ENCODE measurements at regions not wholly inside any gene's neighbourhood (a gene's known extent, or its start where the extent isn't known, plus 50 kb on each side); places are given as distances from the start of the nearest gene placed in this dataset.

DNA sequence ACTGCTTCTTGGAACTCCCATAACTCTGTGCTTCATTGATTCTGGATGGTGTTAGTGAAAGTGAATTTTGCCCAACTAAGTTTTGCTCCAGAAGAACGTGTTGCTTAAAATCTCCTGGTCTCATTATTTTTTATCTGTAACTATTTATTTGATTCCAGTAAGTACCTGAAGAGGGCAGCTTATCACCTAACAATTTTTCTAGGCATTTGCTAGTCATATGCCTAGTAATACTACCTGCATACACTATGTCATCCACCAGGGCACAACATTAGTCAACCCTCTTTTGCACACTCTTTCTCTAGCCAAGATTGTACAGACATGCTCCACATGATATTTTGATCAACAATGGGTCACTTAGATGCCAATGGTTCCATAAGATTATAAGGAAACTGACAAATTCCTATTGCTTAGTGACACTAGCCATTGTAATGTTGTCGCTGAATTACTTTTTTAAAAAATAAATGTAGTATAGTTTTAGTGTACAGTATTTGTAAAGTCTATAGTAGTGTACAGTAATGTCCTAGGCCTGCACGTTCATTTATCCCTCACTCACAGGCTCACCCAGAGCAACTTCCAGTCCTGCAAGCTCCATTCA lies 499.9 kb upstream of the AADAT start:
- TF ChIP-seq CTCF (IDR thresholded peaks at IDR 0.05): peak in 1 of 4 experiments; percentile 9
- TF ChIP-seq POLR2AphosphoS5 (IDR thresholded peaks at IDR 0.05): no peak
- Histone ChIP-seq H3K27me3 (no peaks in the 10 kb centered on the region), H3K36me3 (no peaks in the 10 kb centered on the region), H3K27ac (no peak overlapping the region), H3K9me3 (no peaks in the 10 kb centered on the region), H3K4me1 (no peaks in the 10 kb centered on the region), H3K4me3 (no peak overlapping the region)
- ATAC-seq: no peak
- WGBS, 2 donors (ENCODE audit: low coverage in 1 of 2): 65 to 70% methylated on average over 3 of the region's 3 CpGs

GRCh38 chr4:170581969-170582368 lies 492.2 kb upstream of the AADAT start:
- no peak overlapping the region for H3K27ac ChIP-seq
- ATAC-seq: no peak
- TF ChIP-seq POLR2A (IDR thresholded peaks at IDR 0.05) (no peak), EP300 (IDR thresholded peaks at IDR 0.05) (no peak), CTCF (IDR thresholded peaks at IDR 0.05) (no peak), POLR2AphosphoS5 (IDR thresholded peaks at IDR 0.05) (no peak)
- no peaks in the 10 kb centered on the region for H3K4me1 ChIP-seq
- no peaks in the 10 kb centered on the region for H3K27me3 ChIP-seq
- H3K4me3 ChIP-seq: no peak overlapping the region
- 76 to 96% methylated on average over 3 to 5 of the region's 5 CpGs for WGBS, 2 donors (ENCODE audit: low coverage in 1 of 2)
- H3K9me3 ChIP-seq: peaks cover 0 to 10% (median 0%) of the 10 kb centered on the region in 3 donors
- H3K36me3 ChIP-seq: no peaks in the 10 kb centered on the region

DNA sequence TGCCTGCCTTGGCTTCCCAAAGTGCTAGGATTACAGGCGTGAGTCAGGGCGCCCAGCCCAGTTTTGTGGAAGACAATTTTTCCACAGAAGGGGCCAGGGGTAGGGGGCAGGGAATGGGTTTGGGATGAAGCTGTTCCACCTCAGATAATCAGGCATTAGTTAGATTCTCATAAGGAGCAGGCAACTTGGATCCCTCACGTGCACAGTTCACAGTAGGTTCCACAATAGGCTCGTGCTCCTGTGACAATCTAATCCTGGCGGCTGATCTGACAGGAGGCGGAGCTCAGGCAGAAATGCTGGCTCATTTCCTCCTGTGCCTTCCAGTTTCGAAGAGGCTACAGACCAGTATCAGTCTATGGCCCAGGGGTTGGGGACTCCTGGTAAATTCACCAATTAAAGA lies 491.6 kb upstream of the AADAT start:
- H3K36me3 ChIP-seq: no peaks in the 10 kb centered on the region
- peaks cover 0 to 10% (median 0%) of the 10 kb centered on the region in 3 donors for H3K9me3 ChIP-seq
- no peak overlapping the region for H3K27ac ChIP-seq
- TF ChIP-seq POLR2AphosphoS5 (IDR thresholded peaks at IDR 0.05): no peak
- TF ChIP-seq EP300 (IDR thresholded peaks at IDR 0.05): no peak
- TF ChIP-seq POLR2A (IDR thresholded peaks at IDR 0.05): no peak
- TF ChIP-seq CTCF (IDR thresholded peaks at IDR 0.05): no peak
- WGBS, 2 donors (ENCODE audit: low coverage in 1 of 2): no CpG with 5 or more reads among the region's 7 CpGs
- H3K4me3 ChIP-seq: no peak overlapping the region
- ATAC-seq: no peak
- H3K27me3 ChIP-seq: no peaks in the 10 kb centered on the region
- no peaks in the 10 kb centered on the region for H3K4me1 ChIP-seq

DNA sequence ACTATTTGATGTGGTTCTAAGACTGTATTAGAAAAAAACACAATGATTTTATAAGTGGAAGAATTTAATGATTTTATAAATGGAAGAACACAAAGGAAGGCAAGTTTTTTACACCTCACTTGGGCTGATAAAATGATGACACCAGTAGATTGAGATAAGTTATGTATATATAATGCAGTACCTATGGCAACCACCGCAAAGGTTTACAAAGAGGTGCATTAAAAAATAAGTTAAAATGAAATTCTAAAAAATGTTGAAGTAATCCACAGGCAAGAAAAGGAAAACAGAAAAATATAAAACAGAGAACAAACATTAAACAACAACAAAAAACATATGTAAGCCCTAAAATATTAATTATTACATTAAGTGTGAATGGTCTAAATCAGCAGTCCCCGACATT lies 490.9 kb upstream of the AADAT start:
- TF ChIP-seq CTCF (IDR thresholded peaks at IDR 0.05): no peak
- no peak for TF ChIP-seq POLR2AphosphoS5 (IDR thresholded peaks at IDR 0.05)
- no peak for TF ChIP-seq POLR2A (IDR thresholded peaks at IDR 0.05)
- no peak for TF ChIP-seq EP300 (IDR thresholded peaks at IDR 0.05)
- no peaks in the 10 kb centered on the region for H3K4me1 ChIP-seq
- H3K9me3 ChIP-seq: peaks cover 0 to 10% (median 0%) of the 10 kb centered on the region in 3 donors
- no peaks in the 10 kb centered on the region for H3K27me3 ChIP-seq
- no peak for ATAC-seq
- no peaks in the 10 kb centered on the region for H3K36me3 ChIP-seq
- H3K27ac ChIP-seq: no peak overlapping the region
- H3K4me3 ChIP-seq: no peak overlapping the region
- 76 to 94% methylated on average over 2 of the region's 2 CpGs for WGBS, 2 donors (ENCODE audit: low coverage in 1 of 2)

DNA sequence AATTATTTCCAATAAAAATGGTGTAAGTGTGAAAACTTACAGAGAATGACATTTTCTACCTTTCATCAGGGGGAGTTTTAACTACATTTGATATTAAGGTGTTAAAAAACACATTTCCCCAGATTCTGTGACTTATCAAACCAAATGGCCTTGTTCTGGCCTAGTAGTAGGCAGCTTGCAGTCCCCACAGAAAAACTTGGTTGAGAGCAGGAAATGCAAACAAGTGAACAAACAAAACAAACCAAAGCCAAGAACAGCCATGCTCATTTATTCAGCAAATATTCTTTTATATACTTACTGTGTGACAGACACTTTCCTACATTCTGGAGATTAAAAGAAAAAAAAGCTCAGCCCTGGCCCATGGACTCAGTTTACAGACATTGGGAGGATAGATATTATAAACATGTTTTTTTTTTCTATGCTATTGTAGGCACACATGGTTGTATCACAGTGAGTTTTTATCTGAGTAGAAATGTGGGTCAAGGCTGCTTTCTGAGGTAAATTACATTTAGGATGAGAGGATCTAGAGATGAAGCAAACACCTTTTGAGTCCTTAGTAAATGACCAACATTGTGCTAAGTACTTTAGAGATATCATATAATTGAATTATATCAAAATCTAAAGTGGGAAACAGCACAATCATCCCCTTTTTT lies 449.2 kb upstream of the AADAT start:
- ATAC-seq: no peak
- Histone ChIP-seq H3K27me3 (no peaks in the 10 kb centered on the region), H3K27ac (no peak overlapping the region), H3K4me1 (no peaks in the 10 kb centered on the region), H3K36me3 (no peaks in the 10 kb centered on the region), H3K9me3 (no peaks in the 10 kb centered on the region), H3K4me3 (no peak overlapping the region)
- TF ChIP-seq EP300 (IDR thresholded peaks at IDR 0.05): no peak
- no peak for TF ChIP-seq CTCF (IDR thresholded peaks at IDR 0.05)
- no peak for TF ChIP-seq POLR2A (IDR thresholded peaks at IDR 0.05)
- no peak for TF ChIP-seq POLR2AphosphoS5 (IDR thresholded peaks at IDR 0.05)

Measured in gastroesophageal sphincter (tissue), 4 donors.